Effector memory CD8-positive, alpha-beta T cell (primary cell): ENCODE measurements at regions not wholly inside any gene's neighbourhood (a gene's known extent, or its start where the extent isn't known, plus 50 kb on each side); places are given as distances from the start of the nearest gene placed in this dataset.

Experiments used
- ATAC-seq: fragments of 150-1000 bp; cut with Tn5 transposase; replicated peaks from 2 replicates; pipeline ENCODE4 v1.10.0; 2021; ENCODE audit warnings: mild to moderate bottlenecking, moderate library complexity
- DNase-seq, 3 experiments: peaks; one replicate each; pipeline ENCODE4 v3.0.0; 2021
- H3K27ac Mint-ChIP-seq, 2 donors: one replicate each; pipeline ENCODE4 v1.8.0; 2022; ENCODE audit warnings: mild to moderate bottlenecking in 2 of 2, mixed read lengths in 2 of 2, moderate library complexity in 2 of 2
- H3K27me3 Mint-ChIP-seq, 2 donors: one replicate each; pipeline ENCODE4 v1.8.0; 2022; ENCODE audit warnings: mixed read lengths in 2 of 2
- H3K36me3 Mint-ChIP-seq: one replicate; pipeline ENCODE4 v1.8.0; 2022; ENCODE audit warnings: mild to moderate bottlenecking, moderate library complexity, mixed read lengths; ENCODE audit not compliant: insufficient read depth
- H3K4me1 Mint-ChIP-seq, 2 donors: one replicate each; pipeline ENCODE4 v1.8.0; 2022; ENCODE audit warnings: low read depth in 2 of 2, mixed read lengths in 2 of 2
- H3K4me3 Mint-ChIP-seq, 2 donors: one replicate each; pipeline ENCODE4 v1.8.0; 2022; ENCODE audit warnings: mild to moderate bottlenecking in 2 of 2, mixed read lengths in 2 of 2, moderate library complexity in 2 of 2
- H3K9me3 Mint-ChIP-seq, 2 donors: one replicate each; pipeline ENCODE4 v1.8.0; 2022; ENCODE audit warnings: mixed read lengths in 2 of 2

GRCh38 chr14:40887912-40888311 is 718.8 kb upstream of the LRFN5 start:
- Mint-ChIP-seq H3K4me1 (no peaks in the 10 kb centered on the region), H3K36me3 (no peaks in the 10 kb centered on the region), H3K9me3 (peaks cover 0 to 1% of the 10 kb centered on the region in 2 donors), H3K27ac (no peak overlapping the region), H3K27me3 (no peaks in the 10 kb centered on the region), H3K4me3 (no peak overlapping the region)
- ATAC-seq (no peak), DNase-seq (no peak)

- DNase-seq (no peak), ATAC-seq (no peak)
- Mint-ChIP-seq H3K9me3 (no peaks in the 10 kb centered on the region), H3K36me3 (no peaks in the 10 kb centered on the region), H3K4me1 (no peaks in the 10 kb centered on the region), H3K4me3 (no peak overlapping the region), H3K27ac (no peak overlapping the region), H3K27me3 (no peaks in the 10 kb centered on the region)
Measured at GRCh38 chr14:40870252-40870651, 736.4 kb upstream of the LRFN5 start.

- peaks cover 0 to 3% of the 10 kb centered on the region in 2 donors for H3K9me3 Mint-ChIP-seq
- H3K27me3 Mint-ChIP-seq: no peaks in the 10 kb centered on the region
- DNase-seq (no peak), ATAC-seq (no peak)
- H3K27ac Mint-ChIP-seq: no peak overlapping the region
- no peak overlapping the region for H3K4me3 Mint-ChIP-seq
- H3K36me3 Mint-ChIP-seq: peaks cover 2% of the 10 kb centered on the region
- no peaks in the 10 kb centered on the region for H3K4me1 Mint-ChIP-seq
Measured at GRCh38 chr14:40859055-40859454, 747.6 kb upstream of the LRFN5 start.

GRCh38 chr14:40855343-40855742 is 751.3 kb upstream of the LRFN5 start:
- Mint-ChIP-seq H3K27ac (no peak overlapping the region), H3K9me3 (peaks cover 0 to 3% of the 10 kb centered on the region in 2 donors), H3K36me3 (no peaks in the 10 kb centered on the region), H3K4me1 (no peaks in the 10 kb centered on the region), H3K4me3 (no peak overlapping the region), H3K27me3 (no peaks in the 10 kb centered on the region)
- ATAC-seq: no peak
- DNase-seq: no peak

- ATAC-seq (no peak), DNase-seq (no peak)
- H3K4me1 Mint-ChIP-seq: no peaks in the 10 kb centered on the region
- peaks cover 0 to 2% of the 10 kb centered on the region in 2 donors for H3K9me3 Mint-ChIP-seq
- no peak overlapping the region for H3K4me3 Mint-ChIP-seq
- no peaks in the 10 kb centered on the region for H3K36me3 Mint-ChIP-seq
- H3K27ac Mint-ChIP-seq: no peak overlapping the region
- no peaks in the 10 kb centered on the region for H3K27me3 Mint-ChIP-seq
Measured at GRCh38 chr14:40850191-40850590, 756.5 kb upstream of the LRFN5 start.

- no peak for DNase-seq
- peaks cover 0 to 6% of the 10 kb centered on the region in 2 donors for H3K9me3 Mint-ChIP-seq
- ATAC-seq: no peak
- H3K36me3 Mint-ChIP-seq: no peaks in the 10 kb centered on the region
- H3K27ac Mint-ChIP-seq: no peak overlapping the region
- no peak overlapping the region for H3K4me3 Mint-ChIP-seq
- H3K4me1 Mint-ChIP-seq: no peaks in the 10 kb centered on the region
- H3K27me3 Mint-ChIP-seq: no peaks in the 10 kb centered on the region
Measured at GRCh38 chr14:40847480-40847879, 759.2 kb upstream of the LRFN5 start.

GRCh38 chr14:40842816-40843215 is 763.9 kb upstream of the LRFN5 start:
- Mint-ChIP-seq H3K27me3 (no peaks in the 10 kb centered on the region), H3K36me3 (no peaks in the 10 kb centered on the region), H3K4me3 (no peak overlapping the region), H3K27ac (no peak overlapping the region), H3K9me3 (peaks cover 5 to 6% of the 10 kb centered on the region in 2 donors), H3K4me1 (no peaks in the 10 kb centered on the region)
- ATAC-seq (no peak), DNase-seq (no peak)

- Mint-ChIP-seq H3K36me3 (no peaks in the 10 kb centered on the region), H3K27ac (no peak overlapping the region), H3K4me1 (no peaks in the 10 kb centered on the region), H3K9me3 (peaks cover 5 to 6% of the 10 kb centered on the region in 2 donors), H3K27me3 (no peaks in the 10 kb centered on the region), H3K4me3 (no peak overlapping the region)
- DNase-seq (no peak), ATAC-seq (no peak)
Measured at GRCh38 chr14:40841886-40842285, 764.8 kb upstream of the LRFN5 start.

GRCh38 chr14:40838601-40839000 is 768.1 kb upstream of the LRFN5 start:
- DNase-seq (no peak), ATAC-seq (no peak)
- Mint-ChIP-seq H3K36me3 (no peaks in the 10 kb centered on the region), H3K4me1 (no peaks in the 10 kb centered on the region), H3K9me3 (peaks cover 5% of the 10 kb centered on the region in 2 donors), H3K27me3 (no peaks in the 10 kb centered on the region), H3K4me3 (no peak overlapping the region), H3K27ac (no peak overlapping the region)

- no peak for DNase-seq
- Mint-ChIP-seq H3K4me1 (no peaks in the 10 kb centered on the region), H3K36me3 (no peaks in the 10 kb centered on the region), H3K27ac (no peak overlapping the region), H3K27me3 (no peaks in the 10 kb centered on the region), H3K4me3 (no peak overlapping the region), H3K9me3 (peaks cover 0 to 7% of the 10 kb centered on the region in 2 donors)
- no peak for ATAC-seq
Measured at GRCh38 chr14:40806471-40806870, 800.2 kb upstream of the LRFN5 start.

- no peak overlapping the region for H3K27ac Mint-ChIP-seq
- H3K36me3 Mint-ChIP-seq: no peaks in the 10 kb centered on the region
- H3K9me3 Mint-ChIP-seq: peaks cover 5 to 16% of the 10 kb centered on the region in 2 donors
- no peak overlapping the region for H3K4me3 Mint-ChIP-seq
- no peak for DNase-seq
- no peak for ATAC-seq
- H3K27me3 Mint-ChIP-seq: no peaks in the 10 kb centered on the region
- H3K4me1 Mint-ChIP-seq: no peaks in the 10 kb centered on the region
Measured at GRCh38 chr14:40796168-40796567, 810.5 kb upstream of the LRFN5 start.

- Mint-ChIP-seq H3K27me3 (no peaks in the 10 kb centered on the region), H3K27ac (no peak overlapping the region), H3K4me1 (no peaks in the 10 kb centered on the region), H3K9me3 (peaks cover 0 to 6% of the 10 kb centered on the region in 2 donors), H3K4me3 (no peak overlapping the region), H3K36me3 (no peaks in the 10 kb centered on the region)
- no peak for DNase-seq
- ATAC-seq: no peak
Measured at GRCh38 chr14:40784860-40785259, 821.8 kb upstream of the LRFN5 start.

- Mint-ChIP-seq H3K4me3 (no peak overlapping the region), H3K36me3 (no peaks in the 10 kb centered on the region), H3K27me3 (no peaks in the 10 kb centered on the region), H3K4me1 (no peaks in the 10 kb centered on the region), H3K9me3 (peaks cover 9 to 26% of the 10 kb centered on the region in 2 donors), H3K27ac (no peak overlapping the region)
- DNase-seq: no peak
- ATAC-seq: no peak
Measured at GRCh38 chr14:40762685-40763084, 844.0 kb upstream of the LRFN5 start.

GRCh38 chr14:40762177-40762576 is 844.5 kb upstream of the LRFN5 start:
- Mint-ChIP-seq H3K27me3 (no peaks in the 10 kb centered on the region), H3K9me3 (peaks cover 9 to 30% of the 10 kb centered on the region in 2 donors), H3K4me3 (no peak overlapping the region), H3K4me1 (no peaks in the 10 kb centered on the region), H3K36me3 (no peaks in the 10 kb centered on the region), H3K27ac (no peak overlapping the region)
- DNase-seq (no peak), ATAC-seq (no peak)

GRCh38 chr14:40760704-40761103 is 846.0 kb upstream of the LRFN5 start:
- H3K9me3 Mint-ChIP-seq: peaks cover 15 to 34% of the 10 kb centered on the region in 2 donors

More at GRCh38 chr14:40760704-40761103, 846.0 kb upstream of the LRFN5 start:
- Mint-ChIP-seq H3K4me3 (no peak overlapping the region), H3K36me3 (no peaks in the 10 kb centered on the region), H3K27me3 (no peaks in the 10 kb centered on the region), H3K4me1 (no peaks in the 10 kb centered on the region), H3K27ac (no peak overlapping the region)
- DNase-seq: no peak
- ATAC-seq: no peak
